HT-29 (cell line): ENCODE measurements at regions not wholly inside any gene's neighbourhood (a gene's known extent, or its start where the extent isn't known, plus 50 kb on each side); places are given as distances from the start of the nearest gene placed in this dataset.

Experiments used
- DNase-seq: peaks from one replicate; pipeline ENCODE4 v3.0.0-alpha.2; 2015; ENCODE audit warnings: low spot score

GRCh38 chr13:107753291-107753690 is 462.0 kb downstream of the LIG4 start:
- DNase-seq: no peak

GRCh38 chr13:107743983-107744382 is 471.4 kb downstream of the LIG4 start:
- DNase-seq: no peak

GRCh38 chr13:107743526-107743925 is 471.8 kb downstream of the LIG4 start:
- DNase-seq: no peak

- no peak for DNase-seq
These were observed 472.2 kb downstream of the LIG4 start for GRCh38 chr13:107743100-107743499.

GRCh38 chr13:107742544-107742943 is 472.8 kb downstream of the LIG4 start:
- no peak for DNase-seq

GRCh38 chr13:107738004-107738403 is 477.3 kb downstream of the LIG4 start:
- no peak for DNase-seq

- DNase-seq: no peak
These were observed 478.6 kb downstream of the LIG4 start for GRCh38 chr13:107736731-107737130.

- no peak for DNase-seq
These were observed 479.2 kb downstream of the LIG4 start for GRCh38 chr13:107736170-107736569.

- no peak for DNase-seq
These were observed 480.3 kb downstream of the LIG4 start for GRCh38 chr13:107734891-107735625.

- DNase-seq: no peak
These were observed 482.1 kb downstream of the LIG4 start for GRCh38 chr13:107733276-107733675.

GRCh38 chr13:107730813-107731212 is 484.5 kb downstream of the LIG4 start:
- DNase-seq: no peak

- no peak for DNase-seq
These were observed 494.0 kb downstream of the LIG4 start for GRCh38 chr13:107721125-107721869.

GRCh38 chr13:107716741-107717140 is 498.6 kb downstream of the LIG4 start:
- no peak for DNase-seq

GRCh38 chr13:107716241-107716640 is 499.1 kb downstream of the LIG4 start:
- no peak for DNase-seq

- DNase-seq: no peak
These were observed 499.8 kb downstream of the LIG4 start for GRCh38 chr13:107715496-107715895.

GRCh38 chr13:107713314-107713713 is 502.0 kb downstream of the LIG4 start:
- DNase-seq: no peak

GRCh38 chr13:107712145-107712860 is 503.0 kb downstream of the LIG4 start:
- DNase-seq: no peak

GRCh38 chr13:107690181-107690580 is 525.2 kb downstream of the LIG4 start:
- DNase-seq: no peak

- DNase-seq: no peak
These were observed 529.5 kb downstream of the LIG4 start for GRCh38 chr13:107685876-107686275.

- no peak for DNase-seq
These were observed 533.7 kb downstream of the LIG4 start for GRCh38 chr13:107681600-107681999.

GRCh38 chr13:107680115-107680514 is 535.2 kb downstream of the LIG4 start:
- DNase-seq: no peak

- peak; percentile 47 for DNase-seq
These were observed 537.2 kb downstream of the LIG4 start for GRCh38 chr13:107678075-107678689.
